Gastroesophageal sphincter (tissue), 3 donors: ENCODE measurements at regions not wholly inside any gene's neighbourhood (a gene's known extent, or its start where the extent isn't known, plus 50 kb on each side); places are given as distances from the start of the nearest gene placed in this dataset.

ENCODE experiments used
- CTCF ChIP-seq, 4 experiments: fragments of 200-600 bp in 2 of 4; fragments of 450-650 bp in 2 of 4; sonication (generic) in 1 of 4; IDR thresholded peaks; one replicate each; pipeline ENCODE4 v1.5.1; 2017 to 2019; ENCODE audit warnings: antibody characterized with exemption in 4 of 4, mild to moderate bottlenecking in 2 of 4, moderate library complexity in 2 of 4
- EP300 ChIP-seq: sonication (generic); formaldehyde crosslinking; IDR thresholded peaks from one replicate; pipeline ENCODE4 v1.6.1; 2017; ENCODE audit warnings: antibody characterized with exemption, mild to moderate bottlenecking
- POLR2A ChIP-seq, 2 donors: fragments of 450-650 bp; IDR thresholded peaks; one replicate each; pipeline ENCODE4 v1.6.1; 2017; ENCODE audit warnings: antibody characterized with exemption in 2 of 2, mild to moderate bottlenecking in 2 of 2, moderate library complexity in 1 of 2
- POLR2AphosphoS5 ChIP-seq: sonication (generic); formaldehyde crosslinking; IDR thresholded peaks from one replicate; pipeline ENCODE4 v1.6.1; 2017; ENCODE audit warnings: antibody characterized with exemption

GRCh38 chr2:59653164-59653563, 900.3 kb downstream of the BCL11A start:
- TF ChIP-seq CTCF (IDR thresholded peaks at IDR 0.05) (no peak), POLR2A (IDR thresholded peaks at IDR 0.05) (no peak), EP300 (no peak), POLR2AphosphoS5 (no peak)
